BLaER1 treated with 17β-estradiol and CSF1 and Interleukin-3, amounts not matched to agents 10 nM and 100 nM (cell line): ENCODE measurements at regions not wholly inside any gene's neighbourhood (a gene's known extent, or its start where the extent isn't known, plus 50 kb on each side); places are given as distances from the start of the nearest gene placed in this dataset.

Experiments
- H3K27ac ChIP-seq, 11 experiments: shearing (Covaris generic); formaldehyde crosslinking; 2 replicates each; pipeline ENCODE4 v1.8.1; 2022
- H3K27me3 ChIP-seq, 11 experiments: shearing (Covaris generic); formaldehyde crosslinking; 2 replicates each; pipeline ENCODE4 v1.8.1; 2022
- H3K36me3 ChIP-seq, 11 experiments: shearing (Covaris generic); formaldehyde crosslinking; 2 replicates each; pipeline ENCODE4 v1.8.1; 2022
- H3K4me1 ChIP-seq, 10 experiments: shearing (Covaris generic); formaldehyde crosslinking; 2 replicates each; pipeline ENCODE4 v1.8.1; 2022
- H3K4me2 ChIP-seq, 11 experiments: shearing (Covaris generic); formaldehyde crosslinking; 2 replicates each; pipeline ENCODE4 v1.8.1; 2022
- H3K4me3 ChIP-seq, 10 experiments: shearing (Covaris generic); formaldehyde crosslinking; 2 replicates each; pipeline ENCODE4 v1.8.1; 2022
- H3K9ac ChIP-seq, 11 experiments: shearing (Covaris generic); formaldehyde crosslinking; 2 replicates each; pipeline ENCODE4 v1.8.1; 2022
- H3K9me3 ChIP-seq, 11 experiments: shearing (Covaris generic); formaldehyde crosslinking; replicated peaks in 1 of 11; 2 replicates each; pipeline ENCODE4 v1.8.1; 2022
- H4K20me1 ChIP-seq, 11 experiments: shearing (Covaris generic); formaldehyde crosslinking; 2 replicates each; pipeline ENCODE4 v1.8.1; 2022
- Cebpa-rat ChIP-seq, 11 experiments: shearing (Covaris generic); IDR thresholded peaks; 2 replicates each; pipeline ENCODE4 v1.8.1; 2022

GRCh38 chr3:31412832-31413231 lies 119.9 kb upstream of the STT3B start:
- TF ChIP-seq Cebpa-rat (IDR thresholded peaks at IDR 0.05) = no peak
- H4K20me1 ChIP-seq = no peaks in the 10 kb centered on the region
- no peak overlapping the region for H3K27ac ChIP-seq

GRCh38 chr3:31413515-31413914 lies 119.2 kb upstream of the STT3B start:
- Histone ChIP-seq H3K9ac (no peak overlapping the region), H3K9me3 (peaks cover 0 to 5% (median 0%) of the 10 kb centered on the region in 11 experiments; a peak in 1 of 22 replicates), H3K27me3 (no peaks in the 10 kb centered on the region), H3K36me3 (no peaks in the 10 kb centered on the region), H3K4me2 (no peak overlapping the region), H3K27ac (no peak overlapping the region), H3K4me1 (peaks cover 0 to 12% (median 8%) of the 10 kb centered on the region in 10 experiments; a peak in 14 of 20 replicates), H4K20me1 (no peaks in the 10 kb centered on the region), H3K4me3 (no peak overlapping the region)
- no peak for TF ChIP-seq Cebpa-rat (IDR thresholded peaks at IDR 0.05)

More at GRCh38 chr3:31412832-31413231, 119.9 kb upstream of the STT3B start:
- no peak overlapping the region for H3K4me2 ChIP-seq
- no peaks in the 10 kb centered on the region for H3K27me3 ChIP-seq
- no peaks in the 10 kb centered on the region for H3K9me3 ChIP-seq
- peaks cover 0 to 12% (median 8%) of the 10 kb centered on the region in 10 experiments; a peak in 14 of 20 replicates for H3K4me1 ChIP-seq
- H3K36me3 ChIP-seq = no peaks in the 10 kb centered on the region
- H3K4me3 ChIP-seq = no peak overlapping the region
- no peak overlapping the region for H3K9ac ChIP-seq

- no peak overlapping the region for H3K4me3 ChIP-seq
- H3K27me3 ChIP-seq = no peaks in the 10 kb centered on the region
- H4K20me1 ChIP-seq = no peaks in the 10 kb centered on the region
- H3K4me2 ChIP-seq = peak overlapping the region in 10 of 11 experiments; percentile 16 to 40 (median 28); a peak in 15 of 22 replicates
- no peaks in the 10 kb centered on the region for H3K36me3 ChIP-seq
- H3K4me1 ChIP-seq = peaks cover 0 to 12% (median 8%) of the 10 kb centered on the region in 10 experiments; a peak in 12 of 20 replicates
- TF ChIP-seq Cebpa-rat (IDR thresholded peaks at IDR 0.05) = no peak
- H3K9me3 ChIP-seq = peaks cover 0 to 15% (median 0%) of the 10 kb centered on the region in 11 experiments; a peak in 4 of 22 replicates
- no peak overlapping the region for H3K9ac ChIP-seq
- H3K27ac ChIP-seq = no peak overlapping the region
Measured at GRCh38 chr3:31416980-31417379, 115.7 kb upstream of the STT3B start.

GRCh38 chr3:31417486-31417885 lies 115.2 kb upstream of the STT3B start:
- no peak for TF ChIP-seq Cebpa-rat (IDR thresholded peaks at IDR 0.05)
- H3K4me2 ChIP-seq = peak overlapping the region in 8 of 11 experiments; percentile 17 to 40 (median 29); a peak in 9 of 22 replicates
- H3K4me1 ChIP-seq = peaks cover 0 to 12% (median 8%) of the 10 kb centered on the region in 10 experiments; a peak in 12 of 20 replicates
- no peaks in the 10 kb centered on the region for H3K36me3 ChIP-seq
- no peak overlapping the region for H3K27ac ChIP-seq
- H3K9me3 ChIP-seq = peaks cover 0 to 15% (median 0%) of the 10 kb centered on the region in 11 experiments; a peak in 4 of 22 replicates
- H4K20me1 ChIP-seq = no peaks in the 10 kb centered on the region
- no peak overlapping the region for H3K4me3 ChIP-seq
- no peak overlapping the region for H3K9ac ChIP-seq
- no peaks in the 10 kb centered on the region for H3K27me3 ChIP-seq

- no peaks in the 10 kb centered on the region for H3K27me3 ChIP-seq
- no peaks in the 10 kb centered on the region for H4K20me1 ChIP-seq
- no peak overlapping the region for H3K27ac ChIP-seq
- no peaks in the 10 kb centered on the region for H3K36me3 ChIP-seq
- peaks cover 0 to 18% (median 0%) of the 10 kb centered on the region in 11 experiments; a peak in 4 of 22 replicates for H3K9me3 ChIP-seq
- peaks cover 0 to 12% (median 8%) of the 10 kb centered on the region in 10 experiments; a peak in 12 of 20 replicates for H3K4me1 ChIP-seq
- no peak overlapping the region for H3K4me2 ChIP-seq
- H3K9ac ChIP-seq = no peak overlapping the region
- no peak for TF ChIP-seq Cebpa-rat (IDR thresholded peaks at IDR 0.05)
- no peak overlapping the region for H3K4me3 ChIP-seq
Measured at GRCh38 chr3:31420311-31420710, 112.4 kb upstream of the STT3B start.

- H3K9me3 ChIP-seq = peaks cover 0 to 24% (median 6%) of the 10 kb centered on the region in 11 experiments; a peak in 8 of 22 replicates
Measured at GRCh38 chr3:31421314-31422048, 111.2 kb upstream of the STT3B start.

GRCh38 chr3:31422237-31422636 lies 110.5 kb upstream of the STT3B start:
- H3K4me3 ChIP-seq = no peak overlapping the region
- no peak for TF ChIP-seq Cebpa-rat (IDR thresholded peaks at IDR 0.05)
- H3K9me3 ChIP-seq = peaks cover 0 to 24% (median 6%) of the 10 kb centered on the region in 11 experiments; a peak in 8 of 22 replicates
- H3K27ac ChIP-seq = no peak overlapping the region
- peaks cover 0 to 4% (median 2%) of the 10 kb centered on the region in 10 experiments; a peak in 8 of 20 replicates for H3K4me1 ChIP-seq
- no peaks in the 10 kb centered on the region for H3K27me3 ChIP-seq
- no peaks in the 10 kb centered on the region for H4K20me1 ChIP-seq
- H3K9ac ChIP-seq = no peak overlapping the region
- no peaks in the 10 kb centered on the region for H3K36me3 ChIP-seq
- no peak overlapping the region for H3K4me2 ChIP-seq

More at GRCh38 chr3:31421314-31422048, 111.2 kb upstream of the STT3B start:
- no peak overlapping the region for H3K4me3 ChIP-seq
- H3K27ac ChIP-seq = no peak overlapping the region
- no peak for TF ChIP-seq Cebpa-rat (IDR thresholded peaks at IDR 0.05)
- H3K4me2 ChIP-seq = no peak overlapping the region
- peaks cover 0 to 11% (median 8%) of the 10 kb centered on the region in 10 experiments; a peak in 12 of 20 replicates for H3K4me1 ChIP-seq
- H3K9ac ChIP-seq = no peak overlapping the region
- no peaks in the 10 kb centered on the region for H4K20me1 ChIP-seq
- H3K36me3 ChIP-seq = no peaks in the 10 kb centered on the region
- no peaks in the 10 kb centered on the region for H3K27me3 ChIP-seq

GRCh38 chr3:31423482-31423881 lies 109.2 kb upstream of the STT3B start:
- Histone ChIP-seq H3K4me1 (no peaks in the 10 kb centered on the region), H3K27me3 (no peaks in the 10 kb centered on the region), H3K4me2 (no peak overlapping the region), H3K27ac (no peak overlapping the region), H3K9me3 (peaks cover 0 to 23% (median 8%) of the 10 kb centered on the region in 11 experiments; a peak in 11 of 22 replicates), H3K36me3 (no peaks in the 10 kb centered on the region), H4K20me1 (no peaks in the 10 kb centered on the region), H3K9ac (no peak overlapping the region), H3K4me3 (no peak overlapping the region)
- TF ChIP-seq Cebpa-rat (IDR thresholded peaks at IDR 0.05) = no peak

GRCh38 chr3:31425401-31425800 lies 107.3 kb upstream of the STT3B start:
- no peaks in the 10 kb centered on the region for H3K27me3 ChIP-seq
- no peaks in the 10 kb centered on the region for H3K4me1 ChIP-seq
- no peak overlapping the region for H3K27ac ChIP-seq
- peaks cover 0 to 31% (median 17%) of the 10 kb centered on the region in 11 experiments; a peak in 14 of 22 replicates for H3K9me3 ChIP-seq
- no peak overlapping the region for H3K9ac ChIP-seq
- H3K36me3 ChIP-seq = no peaks in the 10 kb centered on the region
- H3K4me2 ChIP-seq = no peak overlapping the region
- no peak overlapping the region for H3K4me3 ChIP-seq
- H4K20me1 ChIP-seq = no peaks in the 10 kb centered on the region
- TF ChIP-seq Cebpa-rat (IDR thresholded peaks at IDR 0.05) = no peak
